OCI-LY7 (cell line): ENCODE measurements at regions not wholly inside any gene's neighbourhood (a gene's known extent, or its start where the extent isn't known, plus 50 kb on each side); places are given as distances from the start of the nearest gene placed in this dataset.
A peak's percentile ranks its signal among the peaks of the same experiment; 100 is the strongest.

ENCODE experiments used
- BruUV-seq: library from RNA; stranded (reverse); fragments of 400-500 nt; replicated peaks from 2 replicates; lab custom pipeline; 2021; lab: Mats Ljungman, UMichigan
- CTCF ChIA-PET: fragments of 300-600 bp; sonication (Branson Sonifier 250); formaldehyde crosslinking; loops from one replicate; lab custom pipeline; 2022; ENCODE audit warnings: antibody characterized with exemption; ENCODE audit not compliant: unreplicated experiment; lab: Charles Lee
- POLR2A ChIA-PET: fragments of 300-600 bp; sonication (Branson Sonifier 250); formaldehyde crosslinking; loops from one replicate; lab custom pipeline; 2022; ENCODE audit warnings: antibody characterized with exemption; lab: Charles Lee
- DNase-seq: peaks from one replicate; pipeline ENCODE4 v3.0.0-alpha.2; 2015; ENCODE audit warnings: low spot score
- H2AFZ ChIP-seq: fragments of 200-600 bp; sonication (generic), shearing (Covaris generic); 2 replicates; pipeline ENCODE4 v1.6.1; 2014; ENCODE audit warnings: mild to moderate bottlenecking, antibody characterized with exemption, low read length, moderate library complexity
- H3K27ac ChIP-seq: fragments of 200-600 bp; sonication (generic); 2 replicates; pipeline ENCODE4 v1.5.1; 2014; ENCODE audit warnings: mixed run types, low read depth, mild to moderate bottlenecking, moderate library complexity, low read length, inconsistent platforms; ENCODE audit not compliant: poor library complexity, severe bottlenecking
- H3K36me3 ChIP-seq: fragments of 200-600 bp; sonication (generic); 2 replicates; pipeline ENCODE4 v1.6.1; 2014; ENCODE audit warnings: mild to moderate bottlenecking, antibody characterized with exemption, low read length, moderate library complexity, mixed read lengths; ENCODE audit not compliant: insufficient read depth
- H3K4me1 ChIP-seq: fragments of 200-600 bp; sonication (generic); 2 replicates; pipeline ENCODE4 v1.5.1; 2014; ENCODE audit warnings: mild to moderate bottlenecking, low read length; ENCODE audit not compliant: insufficient read depth, poor library complexity, severe bottlenecking
- H3K4me2 ChIP-seq: fragments of 200-600 bp; sonication (generic); 2 replicates; pipeline ENCODE4 v1.6.1; 2014; ENCODE audit warnings: mild to moderate bottlenecking, low read length
- H3K4me3 ChIP-seq: fragments of 200-600 bp; sonication (generic); 2 replicates; pipeline ENCODE4 v1.5.1; 2014; ENCODE audit warnings: mild to moderate bottlenecking, low read depth, low read length; ENCODE audit not compliant: poor library complexity, severe bottlenecking
- H3K79me2 ChIP-seq: fragments of 200-600 bp; sonication (generic); 2 replicates; pipeline ENCODE4 v1.6.1; 2016; ENCODE audit warnings: low read depth, mild to moderate bottlenecking, low read length, moderate library complexity, mixed read lengths; ENCODE audit not compliant: insufficient read depth
- H3K9me2 ChIP-seq: fragments of 200-600 bp; sonication (generic); 2 replicates; pipeline ENCODE4 v1.6.1; 2016; ENCODE audit warnings: mild to moderate bottlenecking, low read length, mixed read lengths; ENCODE audit not compliant: insufficient read depth
- H3K9me3 ChIP-seq: fragments of 200-600 bp; sonication (generic); 2 replicates; pipeline ENCODE4 v1.6.1; 2014; ENCODE audit warnings: mild to moderate bottlenecking, mixed run types, low read length, mixed read lengths
- H4K20me1 ChIP-seq: fragments of 200-600 bp; sonication (generic); 2 replicates; pipeline ENCODE4 v1.6.1; 2014; ENCODE audit warnings: mild to moderate bottlenecking, antibody characterized with exemption, low read length, moderate library complexity, mixed read lengths; ENCODE audit not compliant: insufficient read depth
- EZH2phosphoT487 ChIP-seq: fragments of 200-600 bp; sonication (generic); IDR thresholded peaks from 2 replicates; pipeline ENCODE4 v1.6.1; 2018; ENCODE audit warnings: low read depth, borderline replicate concordance, mild to moderate bottlenecking, mixed run types, antibody characterized with exemption, low read length, moderate library complexity, mixed read lengths
- intact Hi-C: fragments of 100-400 bp; cut with micrococcal nuclease; formaldehyde crosslinking; loops from one replicate; pipeline ENCODE4 v1.10.0; 2022; ENCODE audit not compliant: unreplicated experiment
- TF ChIP-seq, protein P1 (sequence below): fragments of 200-600 bp; sonication (generic); conservative IDR thresholded peaks from 2 replicates; pipeline ENCODE4 v1.5.1; 2014; ENCODE audit warnings: mild to moderate bottlenecking, antibody characterized with exemption, low read length, moderate library complexity, mixed read lengths

- Histone ChIP-seq H3K27ac (no peak overlapping the region), H3K4me2 (no peak overlapping the region), H3K9me3 (no peaks in the 10 kb centered on the region), H3K79me2 (no peaks in the 10 kb centered on the region), H4K20me1 (no peaks in the 10 kb centered on the region), H3K4me1 (no peaks in the 10 kb centered on the region), H3K36me3 (no peaks in the 10 kb centered on the region), H3K4me3 (no peak overlapping the region), H3K9me2 (no peaks in the 10 kb centered on the region), H2AFZ (peak overlapping the region; percentile 43; the same call in 1 of the 2 replicates)
- no peak for TF ChIP-seq EZH2phosphoT487
- TF ChIP-seq, protein P1, sequence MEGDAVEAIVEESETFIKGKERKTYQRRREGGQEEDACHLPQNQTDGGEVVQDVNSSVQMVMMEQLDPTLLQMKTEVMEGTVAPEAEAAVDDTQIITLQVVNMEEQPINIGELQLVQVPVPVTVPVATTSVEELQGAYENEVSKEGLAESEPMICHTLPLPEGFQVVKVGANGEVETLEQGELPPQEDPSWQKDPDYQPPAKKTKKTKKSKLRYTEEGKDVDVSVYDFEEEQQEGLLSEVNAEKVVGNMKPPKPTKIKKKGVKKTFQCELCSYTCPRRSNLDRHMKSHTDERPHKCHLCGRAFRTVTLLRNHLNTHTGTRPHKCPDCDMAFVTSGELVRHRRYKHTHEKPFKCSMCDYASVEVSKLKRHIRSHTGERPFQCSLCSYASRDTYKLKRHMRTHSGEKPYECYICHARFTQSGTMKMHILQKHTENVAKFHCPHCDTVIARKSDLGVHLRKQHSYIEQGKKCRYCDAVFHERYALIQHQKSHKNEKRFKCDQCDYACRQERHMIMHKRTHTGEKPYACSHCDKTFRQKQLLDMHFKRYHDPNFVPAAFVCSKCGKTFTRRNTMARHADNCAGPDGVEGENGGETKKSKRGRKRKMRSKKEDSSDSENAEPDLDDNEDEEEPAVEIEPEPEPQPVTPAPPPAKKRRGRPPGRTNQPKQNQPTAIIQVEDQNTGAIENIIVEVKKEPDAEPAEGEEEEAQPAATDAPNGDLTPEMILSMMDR = no peak
- ChIA-PET CTCF (no interaction called here), POLR2A (interaction anchor here (0.7 kb wide), 1 partner anchor 144 kb away, joined by 3 read pairs; no protein-coding TSS in a partner anchor)
- no TSS peak for BruUV-seq
- intact Hi-C loops = no loop called here
- no peak for DNase-seq
Observed at GRCh38 chr15:38061856-38062649, 127.6 kb downstream of the TMCO5A start.

DNA sequence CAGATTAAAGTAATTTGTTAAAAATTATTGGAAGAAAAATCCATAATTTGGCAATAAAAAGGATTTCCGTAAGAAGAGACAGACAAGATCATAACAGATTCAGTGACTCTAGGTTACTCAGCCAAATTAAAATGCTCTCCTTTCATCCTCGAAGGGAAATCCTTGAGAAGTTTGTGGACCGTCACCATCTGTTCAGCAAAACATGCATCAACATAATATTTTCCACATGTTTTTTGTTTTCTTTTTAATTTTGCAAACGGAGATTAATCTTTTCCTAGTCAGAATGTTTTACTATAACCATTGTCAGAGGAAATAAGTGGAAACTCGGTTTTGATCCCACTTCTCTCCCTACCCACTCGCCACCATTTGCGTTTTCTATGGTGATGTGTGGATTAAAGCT is 128.3 kb downstream of the TMCO5A start:
- Histone ChIP-seq H4K20me1 (no peaks in the 10 kb centered on the region), H3K36me3 (no peaks in the 10 kb centered on the region), H3K4me2 (no peak overlapping the region), H3K4me3 (no peak overlapping the region), H3K4me1 (no peaks in the 10 kb centered on the region), H3K27ac (no peak overlapping the region), H3K9me2 (no peaks in the 10 kb centered on the region), H3K79me2 (no peaks in the 10 kb centered on the region), H2AFZ (peak overlapping the region; percentile 43; the same call in 1 of the 2 replicates), H3K9me3 (no peaks in the 10 kb centered on the region)
- no peak for DNase-seq
- BruUV-seq = no TSS peak
- intact Hi-C loops = no loop called here
- no peak for TF ChIP-seq EZH2phosphoT487
- TF ChIP-seq, protein P1 = no peak
- ChIA-PET CTCF (interaction anchor here (0.6 kb wide), 1 partner anchor 211 kb away, joined by 3 read pairs; no protein-coding TSS in a partner anchor), POLR2A (no interaction called here)
